Activated naive CD8-positive, alpha-beta T cell treated with anti-CD3 and anti-CD28 coated beads, Interleukin-2, amount 50 U/mL, for 24 hours (primary cell): ENCODE measurements at regions not wholly inside any gene's neighbourhood (a gene's known extent, or its start where the extent isn't known, plus 50 kb on each side); places are given as distances from the start of the nearest gene placed in this dataset.
"Not testable (repeated sequence)": the region's sequence is repeated elsewhere in the genome, so short reads cannot be mapped to it uniquely, and the experiment has no call there.

Experiments
- ATAC-seq: fragments of 150-1000 bp; cut with Tn5 transposase; one replicate; pipeline ENCODE4 v1.10.0; 2021
- DNase-seq: peaks from one replicate; pipeline ENCODE4 v3.0.0; 2021
- H3K27ac Mint-ChIP-seq: one replicate; pipeline ENCODE4 v1.8.0; 2021; ENCODE audit warnings: mild to moderate bottlenecking, mixed read lengths
- H3K27me3 Mint-ChIP-seq: one replicate; pipeline ENCODE4 v1.8.0; 2021; ENCODE audit warnings: mixed read lengths
- H3K36me3 Mint-ChIP-seq: one replicate; pipeline ENCODE4 v1.8.0; 2021; ENCODE audit warnings: low read depth, mixed read lengths
- H3K4me1 Mint-ChIP-seq: one replicate; pipeline ENCODE4 v1.8.0; 2021; ENCODE audit warnings: mixed read lengths
- H3K4me3 Mint-ChIP-seq: one replicate; pipeline ENCODE4 v1.8.0; 2021; ENCODE audit warnings: mild to moderate bottlenecking, moderate library complexity, mixed read lengths
- H3K9me3 Mint-ChIP-seq: one replicate; pipeline ENCODE4 v1.8.0; 2021; ENCODE audit warnings: mixed read lengths

DNA sequence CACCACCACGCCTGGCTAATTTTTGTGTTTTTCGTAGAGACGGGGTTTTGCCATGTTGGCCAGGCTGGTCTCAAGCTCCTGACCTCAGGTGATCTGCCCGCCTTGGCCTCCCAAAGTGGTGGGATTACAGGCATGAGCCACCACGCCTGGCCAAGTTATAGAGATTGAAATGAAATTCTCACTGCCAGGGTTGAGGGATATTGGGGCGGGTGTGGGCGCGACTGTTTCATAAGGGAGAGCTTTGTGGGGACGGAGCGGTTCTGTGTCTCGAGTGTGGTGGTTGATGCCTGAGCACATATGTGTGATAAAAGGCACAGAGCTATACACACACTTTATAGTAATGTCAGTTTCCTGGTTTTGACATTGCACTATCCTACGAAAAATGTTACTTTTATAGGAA, 361.0 kb upstream of the HS6ST1 start:
- H3K4me1 Mint-ChIP-seq, ATAC-seq: not testable (repeated sequence)

GRCh38 chr2:128681507-128681906, 362.8 kb upstream of the HS6ST1 start:
- H3K36me3 Mint-ChIP-seq: no peaks in the 10 kb centered on the region
- peaks cover 3% of the 10 kb centered on the region for H3K4me1 Mint-ChIP-seq
- H3K27ac Mint-ChIP-seq: no peak overlapping the region
- no peak for ATAC-seq
- no peak for DNase-seq
- no peak overlapping the region for H3K4me3 Mint-ChIP-seq
- peaks cover 4% of the 10 kb centered on the region for H3K27me3 Mint-ChIP-seq
- H3K9me3 Mint-ChIP-seq: no peaks in the 10 kb centered on the region

More for the DNA sequence above, 361.0 kb upstream of the HS6ST1 start:
- H3K4me3 Mint-ChIP-seq, DNase-seq, H3K36me3 Mint-ChIP-seq, H3K9me3 Mint-ChIP-seq, H3K27ac Mint-ChIP-seq, H3K27me3 Mint-ChIP-seq: not testable (repeated sequence)

DNA sequence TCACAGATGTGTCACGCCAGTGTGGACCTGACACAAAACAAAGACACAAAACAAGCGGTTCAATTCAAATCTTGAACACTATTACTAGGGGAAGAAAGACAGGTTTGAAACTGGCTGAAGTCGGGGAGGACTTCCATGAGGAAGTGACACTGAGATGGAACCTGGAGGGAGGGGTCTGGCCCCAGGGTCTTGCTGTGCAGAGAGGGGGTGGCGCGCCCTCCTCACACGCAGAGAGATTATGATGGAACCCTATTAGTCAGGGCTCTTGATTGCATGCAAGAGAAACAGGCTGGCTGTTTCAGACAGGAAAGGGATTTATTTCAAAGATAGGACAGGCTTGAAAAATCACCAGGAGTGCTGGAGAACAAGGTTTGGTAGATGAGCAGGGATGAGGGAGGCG, 363.6 kb upstream of the HS6ST1 start:
- Mint-ChIP-seq H3K4me1 (peaks cover 3% of the 10 kb centered on the region), H3K27ac (no peak overlapping the region), H3K27me3 (peaks cover 4% of the 10 kb centered on the region), H3K4me3 (no peak overlapping the region), H3K36me3 (no peaks in the 10 kb centered on the region), H3K9me3 (no peaks in the 10 kb centered on the region)
- ATAC-seq: no peak
- no peak for DNase-seq

DNA sequence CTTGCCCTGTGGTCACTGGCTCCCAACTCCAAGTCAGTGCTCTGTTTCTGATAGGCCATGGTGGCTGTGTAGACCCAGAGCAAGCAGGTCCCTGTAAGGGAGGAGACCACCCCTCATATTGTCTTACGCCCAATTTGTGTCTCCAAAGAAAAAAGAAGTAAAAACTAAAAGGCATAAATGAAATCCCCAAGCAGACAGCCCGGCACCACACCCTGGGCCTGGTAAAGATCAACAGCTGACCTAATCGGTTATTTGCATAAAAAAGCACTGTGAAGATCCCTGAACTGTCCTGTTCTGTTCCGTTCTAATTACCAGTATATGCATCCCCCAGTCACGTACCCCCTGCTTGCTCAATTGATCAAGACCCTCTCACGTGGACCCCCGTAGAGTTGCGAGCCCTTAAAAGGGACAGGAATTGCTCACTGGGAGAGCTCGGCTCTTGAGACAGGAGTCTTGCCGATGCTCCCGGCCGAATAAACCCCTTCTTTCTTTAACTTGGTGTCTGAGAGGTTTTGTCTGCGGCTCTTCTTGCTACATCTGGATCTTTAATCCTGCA, 364.1 kb upstream of the HS6ST1 start:
- DNase-seq (no peak), ATAC-seq (no peak)
- Mint-ChIP-seq H3K27ac (no peak overlapping the region), H3K9me3 (no peaks in the 10 kb centered on the region), H3K4me3 (no peak overlapping the region), H3K36me3 (no peaks in the 10 kb centered on the region), H3K4me1 (peaks cover 3% of the 10 kb centered on the region), H3K27me3 (peaks cover 4% of the 10 kb centered on the region)

- no peaks in the 10 kb centered on the region for H3K36me3 Mint-ChIP-seq
Observed at GRCh38 chr2:128684523-128684922, 365.9 kb upstream of the HS6ST1 start.

GRCh38 chr2:128685841-128686496, 367.3 kb upstream of the HS6ST1 start:
- Mint-ChIP-seq H3K27ac (no peak overlapping the region), H3K36me3 (no peaks in the 10 kb centered on the region), H3K27me3 (peaks cover 1% of the 10 kb centered on the region), H3K4me3 (no peak overlapping the region), H3K4me1 (peaks cover 3% of the 10 kb centered on the region), H3K9me3 (no peaks in the 10 kb centered on the region)
- DNase-seq (no peak), ATAC-seq (no peak)

More at GRCh38 chr2:128684523-128684922, 365.9 kb upstream of the HS6ST1 start:
- no peaks in the 10 kb centered on the region for H3K9me3 Mint-ChIP-seq
- ATAC-seq (no peak), DNase-seq (no peak)
- H3K27me3 Mint-ChIP-seq: peaks cover 3% of the 10 kb centered on the region
- H3K4me1 Mint-ChIP-seq: peaks cover 3% of the 10 kb centered on the region
- H3K4me3 Mint-ChIP-seq: no peak overlapping the region
- no peak overlapping the region for H3K27ac Mint-ChIP-seq

- Mint-ChIP-seq H3K36me3 (no peaks in the 10 kb centered on the region), H3K4me1 (peaks cover 3% of the 10 kb centered on the region), H3K9me3 (no peaks in the 10 kb centered on the region), H3K27ac (no peak overlapping the region), H3K4me3 (no peak overlapping the region), H3K27me3 (peaks cover 2% of the 10 kb centered on the region)
- DNase-seq (no peak), ATAC-seq (no peak)
Observed at GRCh38 chr2:128686497-128686859, 367.8 kb upstream of the HS6ST1 start.

GRCh38 chr2:128686881-128687555, 368.4 kb upstream of the HS6ST1 start:
- no peaks in the 10 kb centered on the region for H3K9me3 Mint-ChIP-seq
- peaks cover 2% of the 10 kb centered on the region for H3K27me3 Mint-ChIP-seq
- no peak overlapping the region for H3K4me3 Mint-ChIP-seq
- H3K27ac Mint-ChIP-seq: no peak overlapping the region
- no peaks in the 10 kb centered on the region for H3K36me3 Mint-ChIP-seq
- ATAC-seq: no peak
- peaks cover 3% of the 10 kb centered on the region for H3K4me1 Mint-ChIP-seq
- no peak for DNase-seq

GRCh38 chr2:128687565-128687964, 368.9 kb upstream of the HS6ST1 start:
- Mint-ChIP-seq H3K27ac (no peak overlapping the region), H3K4me3 (no peak overlapping the region), H3K4me1 (peaks cover 3% of the 10 kb centered on the region), H3K27me3 (peaks cover 2% of the 10 kb centered on the region), H3K9me3 (no peaks in the 10 kb centered on the region), H3K36me3 (no peaks in the 10 kb centered on the region)
- no peak for DNase-seq
- no peak for ATAC-seq

- H3K4me3 Mint-ChIP-seq: no peak overlapping the region
- H3K36me3 Mint-ChIP-seq: no peaks in the 10 kb centered on the region
- H3K4me1 Mint-ChIP-seq: peaks cover 3% of the 10 kb centered on the region
- H3K9me3 Mint-ChIP-seq: no peaks in the 10 kb centered on the region
- no peak for ATAC-seq
- peaks cover 2% of the 10 kb centered on the region for H3K27me3 Mint-ChIP-seq
- H3K27ac Mint-ChIP-seq: no peak overlapping the region
- DNase-seq: no peak
Observed at GRCh38 chr2:128689971-128690370, 371.3 kb upstream of the HS6ST1 start.

DNA sequence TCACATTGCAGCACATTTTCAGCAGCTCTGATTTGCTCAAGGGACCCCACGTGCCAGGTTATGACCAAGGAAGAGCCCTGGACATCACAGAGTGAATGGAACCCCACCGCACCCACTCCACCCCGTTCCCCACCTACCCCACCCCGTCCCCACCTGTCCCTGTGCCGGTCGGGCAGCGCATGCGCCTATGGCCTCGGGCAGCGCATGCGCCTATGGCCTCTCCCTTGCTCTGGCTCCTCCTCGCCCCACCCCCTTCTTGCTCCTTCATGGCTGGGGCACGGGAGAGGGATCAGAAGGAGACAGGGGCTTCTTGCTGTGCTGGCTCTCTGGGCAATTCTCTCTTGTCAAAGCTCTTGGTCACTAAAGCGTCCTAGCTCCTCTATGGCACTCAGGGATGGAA, 371.8 kb upstream of the HS6ST1 start:
- ATAC-seq: no peak
- no peaks in the 10 kb centered on the region for H3K9me3 Mint-ChIP-seq
- no peaks in the 10 kb centered on the region for H3K36me3 Mint-ChIP-seq
- H3K27me3 Mint-ChIP-seq: peaks cover 2% of the 10 kb centered on the region
- H3K27ac Mint-ChIP-seq: no peak overlapping the region
- no peak for DNase-seq
- H3K4me3 Mint-ChIP-seq: no peak overlapping the region
- peaks cover 3% of the 10 kb centered on the region for H3K4me1 Mint-ChIP-seq

DNA sequence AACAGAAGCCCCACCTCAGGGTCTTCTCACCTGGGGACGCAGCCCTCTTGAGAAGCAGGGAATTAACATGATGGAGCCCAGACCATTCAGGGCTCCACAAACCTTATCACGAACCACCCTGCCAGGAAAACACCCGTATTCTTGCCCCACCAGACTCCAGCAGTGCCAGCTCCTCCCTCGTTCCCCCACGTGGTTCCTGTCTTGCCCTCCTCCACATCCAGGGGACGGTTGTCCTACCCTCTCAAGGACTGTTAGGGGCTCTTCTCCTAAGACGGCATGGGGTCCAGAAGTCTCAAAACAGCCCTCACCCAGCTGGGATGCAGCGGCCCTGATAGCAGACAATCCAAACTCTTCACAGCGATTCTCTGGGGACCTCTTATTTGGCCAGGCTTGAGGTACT, 372.2 kb upstream of the HS6ST1 start:
- Mint-ChIP-seq H3K9me3 (no peaks in the 10 kb centered on the region), H3K27me3 (peaks cover 2% of the 10 kb centered on the region), H3K36me3 (no peaks in the 10 kb centered on the region), H3K27ac (no peak overlapping the region), H3K4me3 (no peak overlapping the region), H3K4me1 (peaks cover 3% of the 10 kb centered on the region)
- DNase-seq (no peak), ATAC-seq (no peak)

GRCh38 chr2:128691526-128691925, 372.9 kb upstream of the HS6ST1 start:
- no peak for DNase-seq
- Mint-ChIP-seq H3K4me1 (no peaks in the 10 kb centered on the region), H3K36me3 (no peaks in the 10 kb centered on the region), H3K27ac (no peak overlapping the region), H3K27me3 (peaks cover 2% of the 10 kb centered on the region), H3K9me3 (no peaks in the 10 kb centered on the region), H3K4me3 (no peak overlapping the region)
- no peak for ATAC-seq

DNA sequence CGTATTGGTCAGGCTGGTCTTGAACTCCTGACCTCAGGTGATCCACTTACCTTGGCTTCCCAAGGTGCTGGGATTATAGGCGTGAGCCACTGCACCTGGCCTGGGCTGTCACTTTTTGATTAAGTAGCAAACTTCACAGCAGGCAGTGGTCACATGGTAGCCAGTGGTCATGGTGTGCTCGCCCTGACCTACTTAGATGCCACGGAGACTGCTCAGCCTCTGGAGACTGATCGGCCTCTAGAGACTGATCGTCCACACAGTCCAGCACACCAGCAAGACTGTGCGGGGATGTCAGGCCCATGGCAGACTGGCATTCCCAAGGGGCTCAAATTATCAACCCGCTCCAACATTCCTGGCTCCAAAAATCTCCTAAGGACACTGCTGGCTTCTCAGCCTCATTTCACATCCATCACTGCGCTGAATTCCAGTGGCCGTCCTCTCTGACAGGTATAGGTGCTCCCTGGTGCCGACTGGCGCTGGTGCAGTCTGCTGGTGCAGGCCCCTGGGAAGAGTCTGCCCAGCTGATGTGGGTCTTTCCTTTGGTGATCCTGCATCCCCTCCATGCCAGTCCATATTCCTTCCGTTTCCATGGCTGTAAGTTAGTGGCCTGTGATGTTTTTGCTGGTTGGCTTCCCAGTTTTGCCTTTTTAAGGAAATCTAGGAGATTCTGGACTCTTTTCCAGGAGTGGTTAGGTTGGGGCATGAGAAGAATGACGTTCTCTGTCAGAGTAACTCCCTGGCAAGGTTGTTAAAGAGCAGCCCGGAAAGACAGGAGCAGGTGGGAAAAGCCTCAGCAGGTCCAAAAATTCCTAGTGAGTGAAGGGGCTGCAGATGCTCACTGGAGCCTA, 374.5 kb upstream of the HS6ST1 start:
- H3K27me3 Mint-ChIP-seq: peaks cover 2% of the 10 kb centered on the region

GRCh38 chr2:128693743-128694029, 375.0 kb upstream of the HS6ST1 start:
- Mint-ChIP-seq H3K4me1 (no peaks in the 10 kb centered on the region), H3K4me3 (no peak overlapping the region), H3K9me3 (no peaks in the 10 kb centered on the region), H3K27ac (no peak overlapping the region), H3K27me3 (peaks cover 2% of the 10 kb centered on the region), H3K36me3 (no peaks in the 10 kb centered on the region)
- ATAC-seq: no peak
- no peak for DNase-seq

More for the DNA sequence above, 374.5 kb upstream of the HS6ST1 start:
- no peaks in the 10 kb centered on the region for H3K9me3 Mint-ChIP-seq
- H3K4me1 Mint-ChIP-seq: no peaks in the 10 kb centered on the region
- no peak overlapping the region for H3K27ac Mint-ChIP-seq
- ATAC-seq: no peak
- no peak for DNase-seq
- H3K36me3 Mint-ChIP-seq: no peaks in the 10 kb centered on the region
- H3K4me3 Mint-ChIP-seq: no peak overlapping the region
